ENCODE measurements at regions not wholly inside any gene's neighbourhood (a gene's known extent, or its start where the extent isn't known, plus 50 kb on each side); places are given as distances from the start of the nearest gene placed in this dataset.

GRCh38 chr5:101424530-101425175 lies 521.6 kb upstream of the ST8SIA4 start:
- Histone ChIP-seq H3K9me3 (ENCODE audit: control insufficient read depth in 4 of 4, low read length in 3 of 4) (no peaks in the 10 kb centered on the region), H3K4me1 (ENCODE audit: control insufficient read depth in 4 of 4, insufficient read depth in 4 of 4, low read length in 3 of 4) (no peaks in the 10 kb centered on the region)
- no peak for DNase-seq (ENCODE audit: low spot score)

DNA sequence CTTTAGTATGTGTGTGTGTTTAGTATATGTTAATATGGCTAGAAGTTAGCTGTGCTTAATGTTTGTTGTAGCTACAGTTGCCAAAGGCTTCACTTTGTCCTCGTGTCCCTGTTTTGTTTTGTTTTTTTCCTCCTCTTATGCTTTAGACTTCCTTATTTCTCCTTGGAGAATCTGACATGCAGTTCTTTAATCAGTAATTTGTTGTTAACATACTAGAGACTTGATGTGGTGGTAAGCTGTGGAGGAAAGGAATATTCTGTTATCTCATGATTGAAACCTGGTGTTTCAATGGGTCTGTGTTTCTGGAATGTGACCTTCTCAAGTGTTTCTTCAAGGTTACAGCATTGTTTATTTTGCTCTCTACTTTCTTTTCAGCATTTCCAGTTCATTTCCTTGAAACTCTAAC lies 515.6 kb upstream of the ST8SIA4 start:
- 16% methylated on average over 1 of the region's 1 CpG for WGBS
- H3K27me3 ChIP-seq (ENCODE audit: control insufficient read depth in 4 of 4, insufficient read depth in 4 of 4, low read length in 3 of 4), result peaks cover 0 to 5% (median 0%) of the 10 kb centered on the region in 4 donors
- DNase-seq (ENCODE audit: low spot score), result no peak

More at GRCh38 chr5:101424530-101425175, 521.6 kb upstream of the ST8SIA4 start:
- peaks cover 0 to 3% (median 0%) of the 10 kb centered on the region in 4 donors for H3K27me3 ChIP-seq (ENCODE audit: control insufficient read depth in 4 of 4, insufficient read depth in 4 of 4, low read length in 3 of 4)
- no peak overlapping the region for H3K27ac ChIP-seq (ENCODE audit: low read depth in 1 of 2, low read length in 2 of 2)
- TF ChIP-seq RXRA (IDR thresholded peaks at IDR 0.05), result no peak
- no peak overlapping the region for H3K4me3 ChIP-seq (ENCODE audit: low read depth in 1 of 3, low read length in 3 of 3)
- 53% methylated on average over 2 of the region's 2 CpGs for WGBS
- no peaks in the 10 kb centered on the region for H3K36me3 ChIP-seq (ENCODE audit: control insufficient read depth in 4 of 4, insufficient read depth in 3 of 4, low read depth in 1 of 4, low read length in 3 of 4)
- no peak overlapping the region for H3K9ac ChIP-seq (ENCODE audit: low read depth in 1 of 2, low read length in 2 of 2)

More for the DNA sequence above, 515.6 kb upstream of the ST8SIA4 start:
- Histone ChIP-seq H3K9ac (ENCODE audit: low read depth in 1 of 2, low read length in 2 of 2) (no peak overlapping the region), H3K36me3 (ENCODE audit: control insufficient read depth in 4 of 4, insufficient read depth in 3 of 4, low read depth in 1 of 4, low read length in 3 of 4) (no peaks in the 10 kb centered on the region), H3K4me1 (ENCODE audit: control insufficient read depth in 4 of 4, insufficient read depth in 4 of 4, low read length in 3 of 4) (no peaks in the 10 kb centered on the region), H3K9me3 (ENCODE audit: control insufficient read depth in 4 of 4, low read length in 3 of 4) (no peaks in the 10 kb centered on the region), H3K4me3 (ENCODE audit: low read depth in 1 of 3, low read length in 3 of 3) (no peak overlapping the region), H3K27ac (ENCODE audit: low read depth in 1 of 2, low read length in 2 of 2) (no peak overlapping the region)
- TF ChIP-seq NR2F2 (IDR thresholded peaks at IDR 0.05), result no peak
- TF ChIP-seq RXRA (IDR thresholded peaks at IDR 0.05), result no peak
- TF ChIP-seq, protein P1, sequence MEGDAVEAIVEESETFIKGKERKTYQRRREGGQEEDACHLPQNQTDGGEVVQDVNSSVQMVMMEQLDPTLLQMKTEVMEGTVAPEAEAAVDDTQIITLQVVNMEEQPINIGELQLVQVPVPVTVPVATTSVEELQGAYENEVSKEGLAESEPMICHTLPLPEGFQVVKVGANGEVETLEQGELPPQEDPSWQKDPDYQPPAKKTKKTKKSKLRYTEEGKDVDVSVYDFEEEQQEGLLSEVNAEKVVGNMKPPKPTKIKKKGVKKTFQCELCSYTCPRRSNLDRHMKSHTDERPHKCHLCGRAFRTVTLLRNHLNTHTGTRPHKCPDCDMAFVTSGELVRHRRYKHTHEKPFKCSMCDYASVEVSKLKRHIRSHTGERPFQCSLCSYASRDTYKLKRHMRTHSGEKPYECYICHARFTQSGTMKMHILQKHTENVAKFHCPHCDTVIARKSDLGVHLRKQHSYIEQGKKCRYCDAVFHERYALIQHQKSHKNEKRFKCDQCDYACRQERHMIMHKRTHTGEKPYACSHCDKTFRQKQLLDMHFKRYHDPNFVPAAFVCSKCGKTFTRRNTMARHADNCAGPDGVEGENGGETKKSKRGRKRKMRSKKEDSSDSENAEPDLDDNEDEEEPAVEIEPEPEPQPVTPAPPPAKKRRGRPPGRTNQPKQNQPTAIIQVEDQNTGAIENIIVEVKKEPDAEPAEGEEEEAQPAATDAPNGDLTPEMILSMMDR (IDR thresholded peaks at IDR 0.05; ENCODE audit: low read depth, low read length, missing input control), result no peak
- TF ChIP-seq MAX (IDR thresholded peaks at IDR 0.05), result no peak
- no peak for TF ChIP-seq ZBTB33 (IDR thresholded peaks at IDR 0.05)
- TF ChIP-seq, protein P2, sequence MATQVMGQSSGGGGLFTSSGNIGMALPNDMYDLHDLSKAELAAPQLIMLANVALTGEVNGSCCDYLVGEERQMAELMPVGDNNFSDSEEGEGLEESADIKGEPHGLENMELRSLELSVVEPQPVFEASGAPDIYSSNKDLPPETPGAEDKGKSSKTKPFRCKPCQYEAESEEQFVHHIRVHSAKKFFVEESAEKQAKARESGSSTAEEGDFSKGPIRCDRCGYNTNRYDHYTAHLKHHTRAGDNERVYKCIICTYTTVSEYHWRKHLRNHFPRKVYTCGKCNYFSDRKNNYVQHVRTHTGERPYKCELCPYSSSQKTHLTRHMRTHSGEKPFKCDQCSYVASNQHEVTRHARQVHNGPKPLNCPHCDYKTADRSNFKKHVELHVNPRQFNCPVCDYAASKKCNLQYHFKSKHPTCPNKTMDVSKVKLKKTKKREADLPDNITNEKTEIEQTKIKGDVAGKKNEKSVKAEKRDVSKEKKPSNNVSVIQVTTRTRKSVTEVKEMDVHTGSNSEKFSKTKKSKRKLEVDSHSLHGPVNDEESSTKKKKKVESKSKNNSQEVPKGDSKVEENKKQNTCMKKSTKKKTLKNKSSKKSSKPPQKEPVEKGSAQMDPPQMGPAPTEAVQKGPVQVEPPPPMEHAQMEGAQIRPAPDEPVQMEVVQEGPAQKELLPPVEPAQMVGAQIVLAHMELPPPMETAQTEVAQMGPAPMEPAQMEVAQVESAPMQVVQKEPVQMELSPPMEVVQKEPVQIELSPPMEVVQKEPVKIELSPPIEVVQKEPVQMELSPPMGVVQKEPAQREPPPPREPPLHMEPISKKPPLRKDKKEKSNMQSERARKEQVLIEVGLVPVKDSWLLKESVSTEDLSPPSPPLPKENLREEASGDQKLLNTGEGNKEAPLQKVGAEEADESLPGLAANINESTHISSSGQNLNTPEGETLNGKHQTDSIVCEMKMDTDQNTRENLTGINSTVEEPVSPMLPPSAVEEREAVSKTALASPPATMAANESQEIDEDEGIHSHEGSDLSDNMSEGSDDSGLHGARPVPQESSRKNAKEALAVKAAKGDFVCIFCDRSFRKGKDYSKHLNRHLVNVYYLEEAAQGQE (IDR thresholded peaks at IDR 0.05), result no peak
- no peak for TF ChIP-seq GABPA (IDR thresholded peaks at IDR 0.05 in 1 of 2, conservative IDR thresholded peaks at IDR 0.05 in 1 of 2)
- no peak for TF ChIP-seq SP1 (IDR thresholded peaks at IDR 0.05)
- no peak for TF ChIP-seq HNF4A (conservative IDR thresholded peaks at IDR 0.05)
- TF ChIP-seq HNF4G (IDR thresholded peaks at IDR 0.05), result no peak
- no peak for TF ChIP-seq ATF3 (IDR thresholded peaks at IDR 0.05)
- no peak for TF ChIP-seq YY1 (IDR thresholded peaks at IDR 0.05)
- TF ChIP-seq FOXA1 (IDR thresholded peaks at IDR 0.05), result no peak
- no peak for TF ChIP-seq TAF1 (conservative IDR thresholded peaks at IDR 0.05)
- TF ChIP-seq FOXA2 (IDR thresholded peaks at IDR 0.05), result no peak
- TF ChIP-seq EGR1 (IDR thresholded peaks at IDR 0.05; ENCODE audit: low read depth in 2 of 2), result no peak
- TF ChIP-seq JUND (IDR thresholded peaks at IDR 0.05), result no peak
- no peak for TF ChIP-seq RAD21 (IDR thresholded peaks at IDR 0.05)

Data from liver (tissue), 8 donors.